Brain microvascular endothelial cell (primary cell): ENCODE measurements at regions not wholly inside any gene's neighbourhood (a gene's known extent, or its start where the extent isn't known, plus 50 kb on each side); places are given as distances from the start of the nearest gene placed in this dataset.

ENCODE experiments used
- DNase-seq: peaks from one replicate; pipeline ENCODE4 v3.0.0-alpha.2; 2020
- H3K27ac ChIP-seq: fragments of 250-450 bp; sonication (Bioruptor Pico); 2 replicates; pipeline ENCODE4 v1.5.1; 2020; ENCODE audit warnings: mild to moderate bottlenecking, moderate library complexity
- H3K27me3 ChIP-seq: fragments of 250-450 bp; sonication (Bioruptor Pico); replicated peaks from 2 replicates; pipeline ENCODE4 v1.5.1; 2020; ENCODE audit warnings: mild to moderate bottlenecking
- H3K36me3 ChIP-seq: fragments of 250-450 bp; sonication (Bioruptor Pico); replicated peaks from 2 replicates; pipeline ENCODE4 v1.5.1; 2020; ENCODE audit warnings: mild to moderate bottlenecking
- H3K4me3 ChIP-seq: 2 replicates; pipeline ENCODE4 v1.5.1; 2011; ENCODE audit warnings: low read depth, mild to moderate bottlenecking, control low read depth, low read length, moderate library complexity
- in situ Hi-C: cut with HindIII; loops from 2 replicates; pipeline ENCODE4 v1.10.0; 2017; ENCODE audit warnings: low sequenced_read_pairs, low pct_ligation_motif_present
- TF ChIP-seq, protein P1 (sequence below): IDR thresholded peaks from 2 replicates; pipeline ENCODE4 v1.5.1; 2011; ENCODE audit warnings: low read depth, mild to moderate bottlenecking, moderate library complexity, low read length, control low read depth, inconsistent platforms; ENCODE audit errors: missing control alignments

DNA sequence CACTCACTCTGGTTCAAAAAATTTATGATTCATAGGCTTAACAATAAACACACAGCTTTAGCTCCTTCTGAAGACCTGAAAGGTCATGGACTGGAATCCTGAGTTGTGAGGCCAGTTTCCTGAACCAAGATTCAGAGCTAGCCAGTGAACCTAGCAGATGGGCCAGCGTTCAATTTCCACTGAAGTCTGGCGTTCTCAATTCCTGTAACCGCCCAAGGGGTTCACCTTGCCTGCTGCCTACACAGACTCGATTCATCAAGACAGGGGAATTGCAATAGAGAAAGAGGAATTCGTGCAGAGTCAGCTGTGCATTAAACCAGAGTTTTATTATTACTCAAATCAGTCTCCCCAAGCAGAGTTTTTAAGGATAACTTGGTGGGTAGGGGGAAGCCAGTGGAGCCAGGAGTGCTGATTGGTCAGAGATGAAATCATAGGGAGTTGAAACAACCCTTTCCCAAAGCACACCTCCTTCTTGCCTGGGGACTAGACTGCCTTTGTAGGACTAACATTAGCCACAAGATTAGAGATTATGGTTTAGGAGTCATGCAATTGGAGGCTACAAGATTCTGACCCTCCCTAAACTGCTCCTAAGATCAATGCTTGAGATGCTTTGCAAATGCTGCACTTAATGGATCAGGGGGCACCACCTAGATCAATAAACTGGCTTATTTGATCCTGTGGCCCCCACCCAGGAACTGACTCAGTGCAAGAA lies 117.5 kb upstream of the SHB start:
- no peak for DNase-seq
- Histone ChIP-seq H3K36me3 (no peaks in the 10 kb centered on the region), H3K27me3 (peaks cover 2% of the 10 kb centered on the region), H3K4me3 (no peak overlapping the region), H3K27ac (no peak overlapping the region)
- in situ Hi-C loops: no loop called here
- TF ChIP-seq, protein P1, sequence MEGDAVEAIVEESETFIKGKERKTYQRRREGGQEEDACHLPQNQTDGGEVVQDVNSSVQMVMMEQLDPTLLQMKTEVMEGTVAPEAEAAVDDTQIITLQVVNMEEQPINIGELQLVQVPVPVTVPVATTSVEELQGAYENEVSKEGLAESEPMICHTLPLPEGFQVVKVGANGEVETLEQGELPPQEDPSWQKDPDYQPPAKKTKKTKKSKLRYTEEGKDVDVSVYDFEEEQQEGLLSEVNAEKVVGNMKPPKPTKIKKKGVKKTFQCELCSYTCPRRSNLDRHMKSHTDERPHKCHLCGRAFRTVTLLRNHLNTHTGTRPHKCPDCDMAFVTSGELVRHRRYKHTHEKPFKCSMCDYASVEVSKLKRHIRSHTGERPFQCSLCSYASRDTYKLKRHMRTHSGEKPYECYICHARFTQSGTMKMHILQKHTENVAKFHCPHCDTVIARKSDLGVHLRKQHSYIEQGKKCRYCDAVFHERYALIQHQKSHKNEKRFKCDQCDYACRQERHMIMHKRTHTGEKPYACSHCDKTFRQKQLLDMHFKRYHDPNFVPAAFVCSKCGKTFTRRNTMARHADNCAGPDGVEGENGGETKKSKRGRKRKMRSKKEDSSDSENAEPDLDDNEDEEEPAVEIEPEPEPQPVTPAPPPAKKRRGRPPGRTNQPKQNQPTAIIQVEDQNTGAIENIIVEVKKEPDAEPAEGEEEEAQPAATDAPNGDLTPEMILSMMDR: no peak

DNA sequence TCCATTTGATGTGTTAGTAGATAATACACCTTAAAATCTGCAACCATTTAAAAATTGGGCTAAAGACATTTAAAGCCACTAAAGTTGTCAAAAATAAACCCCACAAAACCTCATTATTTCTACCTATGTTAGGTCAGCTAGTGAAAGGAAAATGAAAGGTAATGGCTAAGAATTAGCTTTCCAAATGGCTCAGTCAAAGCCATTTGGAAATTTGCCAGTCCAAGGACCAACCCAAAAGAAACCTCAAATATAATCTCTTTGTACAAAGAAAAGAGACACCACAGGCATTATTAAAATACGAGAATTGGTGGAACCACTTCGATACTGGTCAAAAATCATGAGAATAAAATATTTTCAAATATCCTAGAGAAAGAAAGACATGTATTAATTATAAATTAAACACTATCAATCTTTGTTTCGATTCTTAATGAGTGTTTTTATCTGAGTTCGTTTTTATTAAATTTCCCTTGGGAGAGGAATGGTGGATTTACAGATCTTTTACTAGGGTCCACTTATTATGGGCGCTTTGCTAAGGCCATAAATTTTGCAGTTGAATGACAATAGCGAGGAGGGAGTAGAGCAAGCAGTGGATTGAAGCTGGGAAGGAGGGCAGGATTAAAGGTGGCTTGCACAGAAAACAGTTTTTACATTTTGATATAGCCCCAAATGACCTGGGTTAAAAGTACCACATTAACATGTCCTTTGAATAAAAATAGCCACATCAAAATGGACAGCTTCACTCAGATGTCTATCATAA lies 116.8 kb upstream of the SHB start:
- Histone ChIP-seq H3K27me3 (peaks cover 2% of the 10 kb centered on the region), H3K4me3 (no peak overlapping the region), H3K27ac (no peak overlapping the region), H3K36me3 (no peaks in the 10 kb centered on the region)
- DNase-seq: no peak
- in situ Hi-C loops: no loop called here
- TF ChIP-seq, protein P1: no peak

DNA sequence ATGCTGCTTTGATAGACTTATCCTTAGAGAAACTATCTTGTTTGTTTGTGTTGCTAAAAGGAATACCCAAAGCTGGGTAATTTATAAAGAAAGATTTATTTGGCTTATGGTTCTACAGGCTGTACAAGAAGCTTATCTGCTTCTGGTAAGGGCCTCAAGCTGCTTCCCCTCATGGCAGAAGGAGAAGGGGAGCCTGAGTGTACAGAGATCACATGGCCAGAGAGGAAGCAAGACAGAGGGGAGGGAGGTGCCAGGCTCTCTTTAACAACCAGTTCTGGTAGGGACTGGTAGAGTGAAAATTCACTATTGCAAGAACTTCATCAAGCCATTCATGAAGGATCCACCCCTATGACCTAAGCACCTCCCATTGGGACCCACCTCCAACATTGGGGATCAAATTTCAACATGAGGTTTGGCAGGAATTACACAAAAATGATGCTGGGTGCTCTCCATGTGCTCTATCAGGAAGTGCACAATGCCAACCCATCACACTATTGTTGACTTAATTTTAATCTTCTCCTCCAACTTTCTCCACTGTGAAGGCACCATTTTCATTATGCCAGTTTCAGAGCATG lies 115.1 kb upstream of the SHB start:
- no peak overlapping the region for H3K4me3 ChIP-seq
- in situ Hi-C loops: no loop called here
- no peak for DNase-seq
- no peak overlapping the region for H3K27ac ChIP-seq
- peaks cover 2% of the 10 kb centered on the region for H3K27me3 ChIP-seq
- TF ChIP-seq, protein P1: no peak
- H3K36me3 ChIP-seq: no peaks in the 10 kb centered on the region

DNA sequence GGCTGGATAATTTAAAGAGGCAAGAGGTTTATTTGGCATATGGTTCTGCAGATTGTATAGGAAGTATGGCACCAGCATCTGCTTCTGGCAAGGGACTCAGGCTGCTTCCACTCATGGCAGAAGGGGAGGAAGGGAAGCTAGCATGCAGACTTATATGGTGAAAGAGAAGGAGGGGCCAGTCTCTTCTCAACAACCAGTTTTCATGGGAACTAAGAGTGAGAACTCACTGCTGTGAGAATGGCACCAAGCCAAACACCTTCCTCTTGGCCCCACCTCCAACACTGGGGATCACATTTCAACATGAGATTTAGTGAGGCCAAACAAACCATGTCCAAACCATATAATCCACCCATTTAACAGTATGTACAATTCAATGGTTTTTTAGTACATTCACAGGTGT lies 113.3 kb upstream of the SHB start:
- TF ChIP-seq, protein P1: no peak
- peaks cover 2% of the 10 kb centered on the region for H3K27me3 ChIP-seq
- H3K36me3 ChIP-seq: no peaks in the 10 kb centered on the region
- no peak overlapping the region for H3K4me3 ChIP-seq
- in situ Hi-C loops: no loop called here
- H3K27ac ChIP-seq: no peak overlapping the region
- DNase-seq: no peak

DNA sequence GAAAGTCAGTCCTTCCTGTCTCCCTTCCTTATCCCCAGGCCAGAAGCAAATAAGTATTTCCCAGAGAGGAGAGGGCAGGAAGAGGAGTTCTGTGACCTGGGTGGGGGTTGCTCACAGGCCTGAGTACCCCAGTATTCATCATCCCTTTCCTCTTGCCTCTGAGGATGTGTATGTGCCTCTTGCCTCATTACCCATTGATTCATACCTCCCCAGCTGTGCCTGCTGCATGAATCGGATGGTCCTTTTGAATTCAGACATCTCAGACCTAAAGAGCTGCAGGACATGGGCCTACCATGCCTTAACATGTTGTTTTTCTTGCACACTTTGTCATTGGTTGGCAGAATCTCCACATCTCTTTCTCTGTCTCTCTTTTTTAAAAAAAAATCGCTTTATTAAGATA lies 112.8 kb upstream of the SHB start:
- TF ChIP-seq, protein P1: no peak
- no peak overlapping the region for H3K27ac ChIP-seq
- no peaks in the 10 kb centered on the region for H3K27me3 ChIP-seq
- in situ Hi-C loops: no loop called here
- DNase-seq: no peak
- H3K36me3 ChIP-seq: no peaks in the 10 kb centered on the region
- no peak overlapping the region for H3K4me3 ChIP-seq
